ENCODE measurements at regions not wholly inside any gene's neighbourhood (a gene's known extent, or its start where the extent isn't known, plus 50 kb on each side); places are given as distances from the start of the nearest gene placed in this dataset.

GRCh38 chr2:53096351-53096750, 671.3 kb upstream of the CHAC2 start:
- Histone ChIP-seq H3K4me3 (no peak overlapping the region), H3K27me3 (replicated peaks; ENCODE audit: insufficient read depth) (no peaks in the 10 kb centered on the region), H3F3A (ENCODE audit: insufficient read depth) (no peaks in the 10 kb centered on the region), H3K9me3 (ENCODE audit: low read depth) (no peaks in the 10 kb centered on the region), H3K79me2 (ENCODE audit: insufficient read depth) (no peaks in the 10 kb centered on the region), H2AFZ (no peak overlapping the region), H3K36me3 (ENCODE audit: low read depth) (no peaks in the 10 kb centered on the region), H3K4me2 (ENCODE audit: unreplicated experiment) (no peak overlapping the region), H3K4me1 (ENCODE audit: insufficient read depth) (no peaks in the 10 kb centered on the region), H3K9ac (no peak overlapping the region), H4K20me1 (ENCODE audit: insufficient read depth) (no peaks in the 10 kb centered on the region), H3K9me2 (ENCODE audit: insufficient read depth) (no peaks in the 10 kb centered on the region), H3K27ac (no peak overlapping the region)
- TF ChIP-seq EZH2 (IDR thresholded peaks at IDR 0.05; ENCODE audit: insufficient read depth, poor library complexity, severe bottlenecking) (no peak), EZH2phosphoT487 (IDR thresholded peaks at IDR 0.05; ENCODE audit: insufficient read depth, low read depth) (no peak)
- 84 to 86% methylated on average over 4 of the region's 4 CpGs for WGBS, 2 experiments (ENCODE audit: low coverage in 1 of 2, low lambda C conversion rate in 2 of 2, missing lambda C conversion rate in 2 of 2)
- no peak for DNase-seq
- in situ Hi-C loops (cut with MboI), result no loop called here

DNA sequence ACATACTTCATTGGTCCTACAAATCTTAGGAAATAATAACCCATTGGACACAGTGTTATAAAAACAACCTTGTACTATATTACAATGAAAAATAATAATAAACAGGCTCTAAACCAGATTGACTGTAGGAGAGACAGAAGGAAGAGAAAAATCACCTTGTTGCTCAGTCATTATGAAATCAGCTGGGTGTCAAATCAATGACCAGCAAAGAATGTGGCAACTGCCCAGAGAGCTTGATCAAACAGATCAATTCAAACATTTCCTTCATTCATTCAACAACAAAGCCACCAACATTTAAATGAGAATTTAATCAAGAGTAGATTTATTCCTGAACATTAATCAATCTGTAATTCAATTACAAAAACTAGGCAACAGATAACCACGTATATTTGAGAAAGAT, 671.9 kb upstream of the CHAC2 start:
- Histone ChIP-seq H3F3A (ENCODE audit: insufficient read depth) (no peaks in the 10 kb centered on the region), H4K20me1 (ENCODE audit: insufficient read depth) (no peaks in the 10 kb centered on the region), H3K9me2 (ENCODE audit: insufficient read depth) (no peaks in the 10 kb centered on the region), H3K79me2 (ENCODE audit: insufficient read depth) (no peaks in the 10 kb centered on the region), H3K27me3 (replicated peaks; ENCODE audit: insufficient read depth) (no peaks in the 10 kb centered on the region), H3K4me2 (ENCODE audit: unreplicated experiment) (no peak overlapping the region), H3K9ac (no peak overlapping the region), H3K4me3 (no peak overlapping the region), H3K36me3 (ENCODE audit: low read depth) (no peaks in the 10 kb centered on the region), H3K9me3 (ENCODE audit: low read depth) (no peaks in the 10 kb centered on the region), H3K4me1 (ENCODE audit: insufficient read depth) (no peaks in the 10 kb centered on the region), H3K27ac (no peak overlapping the region), H2AFZ (no peak overlapping the region)
- no peak for TF ChIP-seq EZH2phosphoT487 (IDR thresholded peaks at IDR 0.05; ENCODE audit: insufficient read depth, low read depth)
- TF ChIP-seq EZH2 (IDR thresholded peaks at IDR 0.05; ENCODE audit: insufficient read depth, poor library complexity, severe bottlenecking), result no peak
- 48 to 58% methylated on average over 1 of the region's 1 CpG for WGBS, 2 experiments (ENCODE audit: low coverage in 1 of 2, low lambda C conversion rate in 2 of 2, missing lambda C conversion rate in 2 of 2)
- in situ Hi-C loops (cut with MboI), result no loop called here
- no peak for DNase-seq

GRCh38 chr2:53095227-53095626, 672.4 kb upstream of the CHAC2 start:
- Histone ChIP-seq H3K4me2 (ENCODE audit: unreplicated experiment) (no peak overlapping the region), H3K27ac (no peak overlapping the region), H3K4me1 (ENCODE audit: insufficient read depth) (no peaks in the 10 kb centered on the region), H3K79me2 (ENCODE audit: insufficient read depth) (no peaks in the 10 kb centered on the region), H3K9me3 (ENCODE audit: low read depth) (no peaks in the 10 kb centered on the region), H3K4me3 (no peak overlapping the region), H2AFZ (no peak overlapping the region), H3K9me2 (ENCODE audit: insufficient read depth) (no peaks in the 10 kb centered on the region), H3F3A (ENCODE audit: insufficient read depth) (no peaks in the 10 kb centered on the region), H3K36me3 (ENCODE audit: low read depth) (no peaks in the 10 kb centered on the region), H3K9ac (no peak overlapping the region), H3K27me3 (replicated peaks; ENCODE audit: insufficient read depth) (no peaks in the 10 kb centered on the region), H4K20me1 (ENCODE audit: insufficient read depth) (no peaks in the 10 kb centered on the region)
- 48 to 52% methylated on average over 1 of the region's 1 CpG for WGBS, 2 experiments (ENCODE audit: low coverage in 1 of 2, low lambda C conversion rate in 2 of 2, missing lambda C conversion rate in 2 of 2)
- no peak for DNase-seq
- no peak for TF ChIP-seq EZH2phosphoT487 (IDR thresholded peaks at IDR 0.05; ENCODE audit: insufficient read depth, low read depth)
- TF ChIP-seq EZH2 (IDR thresholded peaks at IDR 0.05; ENCODE audit: insufficient read depth, poor library complexity, severe bottlenecking), result no peak
- in situ Hi-C loops (cut with MboI), result no loop called here

DNA sequence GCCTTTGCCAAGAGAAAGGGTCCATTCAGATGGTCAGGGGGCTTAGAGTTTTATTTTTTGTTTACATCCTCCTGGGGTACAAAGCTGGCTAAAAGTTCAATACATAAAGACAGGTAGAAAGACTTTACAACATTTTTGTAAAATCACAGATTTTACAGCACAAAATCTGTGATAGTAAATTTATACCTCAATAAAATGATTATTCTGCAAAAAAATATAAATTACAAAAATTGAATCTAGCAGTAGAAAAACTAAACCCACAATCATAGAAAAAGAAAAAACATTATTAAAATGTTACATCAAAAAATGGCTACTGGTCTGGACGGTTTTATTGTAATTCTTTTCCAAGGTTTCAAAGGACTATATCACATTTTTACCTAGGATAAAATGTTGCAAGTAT, 674.2 kb upstream of the CHAC2 start:
- no peaks in the 10 kb centered on the region for H3K36me3 ChIP-seq (ENCODE audit: low read depth)
- no peak overlapping the region for H2AFZ ChIP-seq
- H3K9ac ChIP-seq, result no peak overlapping the region
- no peaks in the 10 kb centered on the region for H4K20me1 ChIP-seq (ENCODE audit: insufficient read depth)
- H3K4me2 ChIP-seq (ENCODE audit: unreplicated experiment), result no peak overlapping the region
- in situ Hi-C loops (cut with MboI), result no loop called here
- H3F3A ChIP-seq (ENCODE audit: insufficient read depth), result no peaks in the 10 kb centered on the region
- H3K9me3 ChIP-seq (ENCODE audit: low read depth), result no peaks in the 10 kb centered on the region
- DNase-seq, result no peak
- TF ChIP-seq EZH2phosphoT487 (IDR thresholded peaks at IDR 0.05; ENCODE audit: insufficient read depth, low read depth) (no peak), EZH2 (IDR thresholded peaks at IDR 0.05; ENCODE audit: insufficient read depth, poor library complexity, severe bottlenecking) (no peak)
- no peaks in the 10 kb centered on the region for H3K4me1 ChIP-seq (ENCODE audit: insufficient read depth)
- H3K27ac ChIP-seq, result no peak overlapping the region
- no peak overlapping the region for H3K4me3 ChIP-seq
- 38 to 39% methylated on average over 1 of the region's 1 CpG for WGBS, 2 experiments (ENCODE audit: low coverage in 1 of 2, low lambda C conversion rate in 2 of 2, missing lambda C conversion rate in 2 of 2)
- H3K79me2 ChIP-seq (ENCODE audit: insufficient read depth), result no peaks in the 10 kb centered on the region
- H3K9me2 ChIP-seq (ENCODE audit: insufficient read depth), result no peaks in the 10 kb centered on the region
- H3K27me3 ChIP-seq (replicated peaks; ENCODE audit: insufficient read depth), result no peaks in the 10 kb centered on the region

DNA sequence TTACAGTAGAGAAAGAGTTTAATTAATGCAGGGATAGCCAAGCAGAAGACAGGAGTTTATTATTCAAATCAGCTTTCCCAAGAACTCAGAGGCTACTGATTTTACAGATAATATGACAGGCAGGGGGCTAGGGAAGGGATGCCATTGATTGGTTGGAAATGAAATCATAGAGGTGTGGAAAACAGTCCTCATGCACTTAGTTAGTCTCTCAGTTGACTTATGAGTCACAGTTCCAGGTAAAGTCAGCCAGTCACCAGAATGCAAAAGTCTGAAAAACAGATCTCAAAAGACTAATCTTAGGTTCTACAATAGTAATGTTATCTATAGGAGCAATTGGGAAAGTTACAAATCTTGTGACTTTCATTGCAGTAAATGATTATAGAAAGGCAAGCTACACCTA, 676.4 kb upstream of the CHAC2 start:
- in situ Hi-C loops (cut with MboI), result no loop called here
- H4K20me1 ChIP-seq (ENCODE audit: insufficient read depth), result no peaks in the 10 kb centered on the region
- DNase-seq, result no peak
- TF ChIP-seq EZH2phosphoT487 (IDR thresholded peaks at IDR 0.05; ENCODE audit: insufficient read depth, low read depth) (no peak), EZH2 (IDR thresholded peaks at IDR 0.05; ENCODE audit: insufficient read depth, poor library complexity, severe bottlenecking) (no peak)
- no peak overlapping the region for H3K27ac ChIP-seq
- no peaks in the 10 kb centered on the region for H3K9me2 ChIP-seq (ENCODE audit: insufficient read depth)
- no peaks in the 10 kb centered on the region for H3K79me2 ChIP-seq (ENCODE audit: insufficient read depth)
- H2AFZ ChIP-seq, result no peak overlapping the region
- H3K4me3 ChIP-seq, result no peak overlapping the region
- H3K4me1 ChIP-seq (ENCODE audit: insufficient read depth), result peaks cover 14% of the 10 kb centered on the region
- H3K9ac ChIP-seq, result no peak overlapping the region
- H3K36me3 ChIP-seq (ENCODE audit: low read depth), result no peaks in the 10 kb centered on the region
- H3K27me3 ChIP-seq (replicated peaks; ENCODE audit: insufficient read depth), result no peaks in the 10 kb centered on the region
- no peaks in the 10 kb centered on the region for H3K9me3 ChIP-seq (ENCODE audit: low read depth)
- H3F3A ChIP-seq (ENCODE audit: insufficient read depth), result no peaks in the 10 kb centered on the region
- H3K4me2 ChIP-seq (ENCODE audit: unreplicated experiment), result no peak overlapping the region

All from GM23248 (cell line).